ENCODE measurements at regions not wholly inside any gene's neighbourhood (a gene's known extent, or its start where the extent isn't known, plus 50 kb on each side); places are given as distances from the start of the nearest gene placed in this dataset.

DNA sequence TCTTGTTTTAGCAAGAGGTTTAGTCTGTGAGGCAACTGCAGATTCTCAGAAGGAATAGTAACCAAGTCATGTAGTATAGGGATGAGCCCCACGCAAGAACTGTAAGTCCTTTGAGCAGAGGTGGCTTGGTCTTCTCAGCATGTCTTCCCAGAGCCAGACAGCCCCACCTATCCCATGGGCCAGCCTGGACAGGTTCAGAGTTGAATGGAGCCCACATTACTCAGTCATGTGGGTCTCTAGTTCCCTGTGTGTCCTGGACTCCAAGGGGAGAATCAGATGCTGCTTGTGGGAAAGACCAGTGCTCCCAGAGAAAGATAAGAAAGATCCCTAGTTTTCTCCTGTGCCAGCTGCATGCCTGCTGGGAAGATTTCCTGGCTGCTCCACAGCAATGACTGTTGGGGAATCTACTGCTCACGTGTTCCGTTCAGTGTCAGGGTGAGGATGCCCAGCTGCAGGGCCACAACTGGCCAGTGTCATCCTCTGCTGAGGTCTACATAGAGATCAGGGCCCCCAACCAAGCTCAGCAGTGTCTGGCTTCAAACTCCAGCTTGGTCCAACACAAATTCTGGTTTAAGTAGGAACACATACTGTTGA is 66.9 kb upstream of the UNC5B start:
- no peak for DNase-seq
- no peaks in the 10 kb centered on the region for H3K36me3 ChIP-seq
- no peaks in the 10 kb centered on the region for H3K9me3 ChIP-seq
- 88 to 90% (median 90%) methylated on average over 3 of the region's 3 CpGs for WGBS, 3 donors
- TF ChIP-seq, protein P1, sequence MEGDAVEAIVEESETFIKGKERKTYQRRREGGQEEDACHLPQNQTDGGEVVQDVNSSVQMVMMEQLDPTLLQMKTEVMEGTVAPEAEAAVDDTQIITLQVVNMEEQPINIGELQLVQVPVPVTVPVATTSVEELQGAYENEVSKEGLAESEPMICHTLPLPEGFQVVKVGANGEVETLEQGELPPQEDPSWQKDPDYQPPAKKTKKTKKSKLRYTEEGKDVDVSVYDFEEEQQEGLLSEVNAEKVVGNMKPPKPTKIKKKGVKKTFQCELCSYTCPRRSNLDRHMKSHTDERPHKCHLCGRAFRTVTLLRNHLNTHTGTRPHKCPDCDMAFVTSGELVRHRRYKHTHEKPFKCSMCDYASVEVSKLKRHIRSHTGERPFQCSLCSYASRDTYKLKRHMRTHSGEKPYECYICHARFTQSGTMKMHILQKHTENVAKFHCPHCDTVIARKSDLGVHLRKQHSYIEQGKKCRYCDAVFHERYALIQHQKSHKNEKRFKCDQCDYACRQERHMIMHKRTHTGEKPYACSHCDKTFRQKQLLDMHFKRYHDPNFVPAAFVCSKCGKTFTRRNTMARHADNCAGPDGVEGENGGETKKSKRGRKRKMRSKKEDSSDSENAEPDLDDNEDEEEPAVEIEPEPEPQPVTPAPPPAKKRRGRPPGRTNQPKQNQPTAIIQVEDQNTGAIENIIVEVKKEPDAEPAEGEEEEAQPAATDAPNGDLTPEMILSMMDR (IDR thresholded peaks at IDR 0.05): no peak
- TF ChIP-seq POLR2A (IDR thresholded peaks at IDR 0.05) (no peak), EP300 (IDR thresholded peaks at IDR 0.05) (no peak)
- H3K4me1 ChIP-seq (ENCODE audit: insufficient read depth): no peaks in the 10 kb centered on the region
- intact Hi-C loops (cut with DNase I): no loop called here
- no peaks in the 10 kb centered on the region for H3K27me3 ChIP-seq
- H3K27ac ChIP-seq: no peak overlapping the region
- no peak overlapping the region for H3K4me3 ChIP-seq

DNA sequence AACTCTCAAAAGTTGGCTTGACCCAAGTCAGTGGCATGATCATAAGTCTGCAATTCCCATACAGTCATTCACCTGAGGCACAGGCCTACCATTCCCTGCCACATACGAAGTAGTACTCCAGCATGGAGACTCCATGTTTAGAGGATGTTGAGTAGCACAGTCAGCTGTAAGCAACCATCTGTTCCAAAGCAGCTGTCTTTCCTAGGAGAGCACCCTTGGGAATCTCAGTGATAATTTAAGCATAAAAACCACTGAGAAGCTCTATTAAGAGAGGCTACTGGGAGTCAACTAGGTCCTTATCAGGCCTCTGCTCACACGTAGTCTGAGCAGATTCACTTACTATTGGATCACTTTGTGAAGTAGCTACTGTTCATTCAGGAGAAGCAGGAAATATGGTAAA is 61.6 kb upstream of the UNC5B start:
- 60 to 76% (median 70%) methylated on average over 2 of the region's 2 CpGs for WGBS, 3 donors
- no peaks in the 10 kb centered on the region for H3K27me3 ChIP-seq

DNA sequence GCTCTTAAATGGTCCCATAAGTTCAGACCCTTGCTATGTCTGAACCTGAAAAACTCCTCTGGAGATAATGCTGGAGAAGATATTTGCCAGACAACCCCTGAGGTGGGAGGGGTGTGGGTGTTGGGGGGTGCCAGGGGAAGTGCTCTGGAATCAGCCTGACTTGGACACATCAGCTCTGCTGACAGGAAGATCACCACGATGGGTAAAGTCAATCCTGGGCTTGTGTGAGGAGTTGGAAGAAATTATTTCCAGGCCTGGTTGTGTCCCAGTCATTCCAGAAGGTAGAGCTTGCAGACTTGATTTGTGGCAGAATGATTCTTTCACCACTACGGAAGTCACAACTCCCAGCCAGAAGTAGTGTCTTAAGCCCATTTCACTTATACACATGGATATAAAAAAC is 60.3 kb upstream of the UNC5B start:
- intact Hi-C loops (cut with DNase I): loop anchor here in 1 of 4 donors (10.0 kb wide), 1 partner anchor 167 kb away; no protein-coding TSS in a partner anchor
- WGBS, 3 donors: 71 to 77% (median 76%) methylated on average over 2 of the region's 2 CpGs
- DNase-seq: no peak
- no peaks in the 10 kb centered on the region for H3K9me3 ChIP-seq
- H3K27ac ChIP-seq: no peak overlapping the region
- H3K4me1 ChIP-seq (ENCODE audit: insufficient read depth): no peaks in the 10 kb centered on the region
- no peak overlapping the region for H3K4me3 ChIP-seq
- TF ChIP-seq EP300 (IDR thresholded peaks at IDR 0.05): no peak
- TF ChIP-seq, protein P1 (IDR thresholded peaks at IDR 0.05): no peak
- TF ChIP-seq POLR2A (IDR thresholded peaks at IDR 0.05): no peak
- H3K27me3 ChIP-seq: no peaks in the 10 kb centered on the region
- no peaks in the 10 kb centered on the region for H3K36me3 ChIP-seq

More for the DNA sequence above, 61.6 kb upstream of the UNC5B start:
- intact Hi-C loops (cut with DNase I): loop anchor here in 1 of 4 donors (10.0 kb wide), 1 partner anchor 166 kb away; no protein-coding TSS in a partner anchor
- H3K27ac ChIP-seq: no peak overlapping the region
- no peak overlapping the region for H3K4me3 ChIP-seq
- no peaks in the 10 kb centered on the region for H3K4me1 ChIP-seq (ENCODE audit: insufficient read depth)
- H3K36me3 ChIP-seq: no peaks in the 10 kb centered on the region
- no peak for DNase-seq
- no peaks in the 10 kb centered on the region for H3K9me3 ChIP-seq
- no peak for TF ChIP-seq POLR2A (IDR thresholded peaks at IDR 0.05)
- no peak for TF ChIP-seq EP300 (IDR thresholded peaks at IDR 0.05)
- TF ChIP-seq, protein P1 (IDR thresholded peaks at IDR 0.05): no peak

DNA sequence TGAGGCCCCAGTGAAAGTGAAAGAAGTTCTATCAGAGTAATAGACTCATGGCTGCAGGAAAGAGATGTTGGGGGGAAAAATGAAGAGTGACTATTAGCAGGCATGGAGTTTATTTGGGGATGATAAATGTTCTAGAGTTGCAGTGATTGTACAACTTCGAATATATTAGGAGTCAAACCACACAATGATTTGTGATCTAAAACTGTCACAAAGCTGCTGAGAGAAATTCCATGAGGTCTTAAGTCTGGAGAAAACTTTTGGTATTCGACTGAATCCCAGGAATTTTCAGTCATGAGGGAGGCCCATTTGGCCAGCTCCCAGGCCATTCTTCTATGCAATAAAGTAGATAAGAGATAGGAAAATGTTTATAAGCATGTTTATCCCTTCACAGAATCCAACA is 55.9 kb upstream of the UNC5B start:
- DNase-seq: no peak
- intact Hi-C loops (cut with DNase I): loop anchor here in 1 of 4 donors (10.0 kb wide), 1 partner anchor 172 kb away; no protein-coding TSS in a partner anchor
- Histone ChIP-seq H3K36me3 (no peaks in the 10 kb centered on the region), H3K27me3 (no peaks in the 10 kb centered on the region), H3K27ac (no peak overlapping the region), H3K4me1 (ENCODE audit: insufficient read depth) (no peaks in the 10 kb centered on the region), H3K9me3 (no peaks in the 10 kb centered on the region), H3K4me3 (no peak overlapping the region)
- WGBS, 3 donors: 26 to 34% (median 31%) methylated on average over 2 of the region's 2 CpGs
- TF ChIP-seq POLR2A (IDR thresholded peaks at IDR 0.05) (no peak), EP300 (IDR thresholded peaks at IDR 0.05) (no peak)
- TF ChIP-seq, protein P1 (IDR thresholded peaks at IDR 0.05): no peak

Data from ovary (tissue), 7 donors.